AG10803 (cell line): ENCODE measurements at regions not wholly inside any gene's neighbourhood (a gene's known extent, or its start where the extent isn't known, plus 50 kb on each side); places are given as distances from the start of the nearest gene placed in this dataset.

Experiments
- DNase-seq: peaks from one replicate; pipeline ENCODE4 v3.0.0; 2010; ENCODE audit warnings: low read depth
- H3K4me3 ChIP-seq: 2 replicates; pipeline ENCODE4 v1.5.1; 2011; ENCODE audit warnings: mild to moderate bottlenecking, low read length, control low read depth
- TF ChIP-seq, protein P1 (sequence below): conservative IDR thresholded peaks from 2 replicates; pipeline ENCODE4 v1.5.1; 2011; ENCODE audit warnings: mild to moderate bottlenecking, low read length, control low read depth, inconsistent platforms

- no peak overlapping the region for H3K4me3 ChIP-seq
- DNase-seq = no peak
- TF ChIP-seq, protein P1, sequence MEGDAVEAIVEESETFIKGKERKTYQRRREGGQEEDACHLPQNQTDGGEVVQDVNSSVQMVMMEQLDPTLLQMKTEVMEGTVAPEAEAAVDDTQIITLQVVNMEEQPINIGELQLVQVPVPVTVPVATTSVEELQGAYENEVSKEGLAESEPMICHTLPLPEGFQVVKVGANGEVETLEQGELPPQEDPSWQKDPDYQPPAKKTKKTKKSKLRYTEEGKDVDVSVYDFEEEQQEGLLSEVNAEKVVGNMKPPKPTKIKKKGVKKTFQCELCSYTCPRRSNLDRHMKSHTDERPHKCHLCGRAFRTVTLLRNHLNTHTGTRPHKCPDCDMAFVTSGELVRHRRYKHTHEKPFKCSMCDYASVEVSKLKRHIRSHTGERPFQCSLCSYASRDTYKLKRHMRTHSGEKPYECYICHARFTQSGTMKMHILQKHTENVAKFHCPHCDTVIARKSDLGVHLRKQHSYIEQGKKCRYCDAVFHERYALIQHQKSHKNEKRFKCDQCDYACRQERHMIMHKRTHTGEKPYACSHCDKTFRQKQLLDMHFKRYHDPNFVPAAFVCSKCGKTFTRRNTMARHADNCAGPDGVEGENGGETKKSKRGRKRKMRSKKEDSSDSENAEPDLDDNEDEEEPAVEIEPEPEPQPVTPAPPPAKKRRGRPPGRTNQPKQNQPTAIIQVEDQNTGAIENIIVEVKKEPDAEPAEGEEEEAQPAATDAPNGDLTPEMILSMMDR = no peak
Observed at GRCh38 chr13:91264484-91264883, 83.0 kb upstream of the MIR17HG start.

DNA sequence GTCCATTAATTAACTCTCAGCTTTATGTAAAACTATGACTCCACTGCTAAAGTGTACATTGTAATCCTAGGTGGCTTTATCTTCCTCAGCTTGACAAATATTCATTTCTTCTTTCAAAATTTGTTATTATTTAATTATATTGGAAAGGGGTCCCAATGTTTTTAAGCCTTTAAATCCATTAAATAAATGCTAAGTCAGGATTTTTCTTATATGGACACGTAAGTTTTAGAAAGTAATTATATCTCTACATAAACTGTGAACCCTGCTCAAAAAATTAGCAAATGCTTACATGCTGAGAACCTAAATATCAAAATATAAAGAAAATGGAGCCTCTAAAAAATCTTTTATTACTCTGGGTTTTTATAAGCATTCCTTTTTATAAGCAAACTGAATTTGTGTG, 78.2 kb upstream of the MIR17HG start:
- TF ChIP-seq, protein P1 = no peak
- H3K4me3 ChIP-seq = no peak overlapping the region
- no peak for DNase-seq

GRCh38 chr13:91270031-91270430, 77.5 kb upstream of the MIR17HG start:
- DNase-seq = no peak
- no peak overlapping the region for H3K4me3 ChIP-seq
- TF ChIP-seq, protein P1 = no peak

DNA sequence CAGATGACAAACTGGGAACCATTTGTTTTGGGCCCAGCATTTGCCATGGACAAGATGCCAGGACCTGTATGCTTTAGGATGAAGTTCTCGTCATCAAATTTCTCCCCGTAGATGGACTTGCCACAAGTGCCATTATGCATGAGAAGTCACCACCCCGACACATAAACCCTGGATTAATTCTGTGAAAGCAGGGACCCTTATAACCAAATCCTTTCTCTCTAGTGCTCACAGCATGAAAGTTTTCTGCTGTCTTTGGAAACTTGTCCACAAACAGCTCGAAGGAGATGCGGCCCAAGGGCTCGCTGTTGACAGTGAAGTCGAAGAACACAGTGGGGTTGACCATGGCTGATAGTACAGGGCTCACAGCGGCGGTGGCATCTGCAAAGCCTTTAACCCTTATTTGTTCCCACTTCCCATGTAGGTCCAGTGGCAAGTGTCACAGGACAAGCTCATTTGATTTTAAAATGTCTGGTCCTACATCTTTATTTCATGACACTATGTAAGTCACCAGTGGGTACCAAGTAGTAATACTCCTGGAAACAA, 75.2 kb upstream of the MIR17HG start:
- no peak for DNase-seq
- H3K4me3 ChIP-seq = no peak overlapping the region
- TF ChIP-seq, protein P1 = no peak

DNA sequence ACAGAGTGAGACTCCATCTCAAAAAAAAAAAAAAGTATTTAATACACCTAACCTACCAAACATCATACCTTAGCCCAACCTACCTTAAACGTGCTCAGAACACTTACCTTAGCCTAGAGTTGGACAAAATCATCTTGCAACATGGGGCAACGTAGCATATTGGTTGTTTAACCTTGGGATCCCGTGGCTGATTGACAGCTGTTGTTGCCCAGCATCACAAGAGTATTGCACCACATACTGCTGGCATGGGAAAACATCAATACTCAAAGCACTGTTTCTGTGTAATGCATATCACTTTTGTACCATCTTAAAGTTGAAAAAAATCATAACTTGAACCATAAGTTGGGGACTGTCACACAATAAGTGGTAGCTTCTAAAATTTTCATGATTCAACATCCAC, 73.8 kb upstream of the MIR17HG start:
- H3K4me3 ChIP-seq = no peak overlapping the region
- no peak for DNase-seq
- TF ChIP-seq, protein P1 = no peak

DNA sequence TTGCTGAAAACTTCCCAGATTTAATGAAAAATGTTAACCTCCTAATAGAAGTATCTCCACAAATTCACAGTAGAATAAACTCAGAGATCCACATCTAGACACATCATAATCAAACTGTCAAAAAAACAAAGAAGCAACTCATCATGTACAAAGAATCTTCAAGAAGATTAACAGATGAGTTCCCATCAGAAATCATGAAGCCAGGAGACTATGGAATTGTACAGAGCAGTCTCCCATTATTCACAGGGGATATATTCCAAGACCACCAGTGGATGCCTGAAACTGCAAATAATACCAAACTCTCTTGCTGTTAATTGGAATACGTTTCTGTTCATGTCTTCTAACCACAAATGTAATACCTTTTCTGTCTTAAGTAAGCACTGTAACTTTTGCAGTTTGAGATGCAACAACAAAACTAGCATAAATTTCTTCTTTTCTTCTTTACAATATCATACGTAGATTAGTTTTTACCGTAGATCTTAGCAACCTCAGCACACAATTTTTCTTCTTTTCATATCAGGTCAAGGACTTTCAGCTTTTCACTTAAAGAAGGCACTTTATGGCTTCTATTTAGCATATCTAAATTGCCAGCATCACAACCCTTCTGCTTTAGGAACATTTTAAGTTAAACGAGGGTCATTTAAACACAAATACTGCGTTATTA, 70.3 kb upstream of the MIR17HG start:
- TF ChIP-seq, protein P1 = no peak
- DNase-seq = no peak
- H3K4me3 ChIP-seq = no peak overlapping the region

GRCh38 chr13:91278291-91278690, 69.2 kb upstream of the MIR17HG start:
- no peak for DNase-seq
- no peak overlapping the region for H3K4me3 ChIP-seq
- TF ChIP-seq, protein P1 = no peak
